LNCAP (cell line): ENCODE measurements at regions not wholly inside any gene's neighbourhood (a gene's known extent, or its start where the extent isn't known, plus 50 kb on each side); places are given as distances from the start of the nearest gene placed in this dataset.

Experiments used
- TF ChIP-seq, protein P1 (sequence below): fragments of 450-650 bp; IDR thresholded peaks from 2 replicates; pipeline ENCODE4 v1.5.1; 2017; ENCODE audit warnings: mild to moderate bottlenecking

- TF ChIP-seq, protein P1, sequence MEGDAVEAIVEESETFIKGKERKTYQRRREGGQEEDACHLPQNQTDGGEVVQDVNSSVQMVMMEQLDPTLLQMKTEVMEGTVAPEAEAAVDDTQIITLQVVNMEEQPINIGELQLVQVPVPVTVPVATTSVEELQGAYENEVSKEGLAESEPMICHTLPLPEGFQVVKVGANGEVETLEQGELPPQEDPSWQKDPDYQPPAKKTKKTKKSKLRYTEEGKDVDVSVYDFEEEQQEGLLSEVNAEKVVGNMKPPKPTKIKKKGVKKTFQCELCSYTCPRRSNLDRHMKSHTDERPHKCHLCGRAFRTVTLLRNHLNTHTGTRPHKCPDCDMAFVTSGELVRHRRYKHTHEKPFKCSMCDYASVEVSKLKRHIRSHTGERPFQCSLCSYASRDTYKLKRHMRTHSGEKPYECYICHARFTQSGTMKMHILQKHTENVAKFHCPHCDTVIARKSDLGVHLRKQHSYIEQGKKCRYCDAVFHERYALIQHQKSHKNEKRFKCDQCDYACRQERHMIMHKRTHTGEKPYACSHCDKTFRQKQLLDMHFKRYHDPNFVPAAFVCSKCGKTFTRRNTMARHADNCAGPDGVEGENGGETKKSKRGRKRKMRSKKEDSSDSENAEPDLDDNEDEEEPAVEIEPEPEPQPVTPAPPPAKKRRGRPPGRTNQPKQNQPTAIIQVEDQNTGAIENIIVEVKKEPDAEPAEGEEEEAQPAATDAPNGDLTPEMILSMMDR: no peak
Observed at GRCh38 chr3:110311541-110311940, 760.1 kb upstream of the NECTIN3 start.

GRCh38 chr3:110314512-110315114 lies 757.0 kb upstream of the NECTIN3 start:
- TF ChIP-seq, protein P1: peak; percentile 70

DNA sequence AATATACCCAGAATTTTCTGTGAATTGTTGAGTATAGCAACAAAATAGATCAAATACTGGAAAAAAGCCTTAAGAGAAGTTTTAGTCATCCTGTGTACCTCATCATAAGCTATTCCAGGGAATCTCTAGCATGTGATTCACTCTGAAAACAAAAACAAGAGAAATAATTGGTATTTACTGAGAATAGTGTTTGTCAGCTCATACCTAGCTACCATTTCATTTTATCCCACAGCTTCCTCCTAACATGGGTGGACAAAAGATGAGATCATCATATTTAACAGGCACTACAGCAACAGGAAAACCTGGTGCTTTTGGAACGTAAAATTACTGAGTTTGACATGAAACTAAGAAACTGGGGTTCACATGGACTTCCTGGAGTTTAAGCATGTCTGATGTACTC lies 753.5 kb upstream of the NECTIN3 start:
- TF ChIP-seq, protein P1: no peak

DNA sequence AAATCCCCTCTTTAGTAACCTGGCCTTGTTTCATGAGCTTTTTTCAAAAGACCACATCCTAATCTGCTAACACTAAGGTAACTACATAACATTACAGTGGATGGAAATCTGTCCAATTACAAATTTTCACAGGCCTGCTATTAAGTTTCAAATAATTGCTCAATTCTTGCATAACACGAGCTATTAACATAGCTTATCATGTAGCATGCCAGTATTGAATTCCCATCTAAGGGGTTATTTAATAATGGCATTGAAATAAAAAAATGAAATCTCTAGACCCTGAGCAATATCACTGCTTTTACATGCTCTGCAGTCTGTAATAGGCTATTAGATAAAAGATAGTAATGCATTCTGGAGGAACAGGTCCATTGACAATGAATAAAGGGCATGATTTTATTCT lies 748.3 kb upstream of the NECTIN3 start:
- TF ChIP-seq, protein P1: no peak

DNA sequence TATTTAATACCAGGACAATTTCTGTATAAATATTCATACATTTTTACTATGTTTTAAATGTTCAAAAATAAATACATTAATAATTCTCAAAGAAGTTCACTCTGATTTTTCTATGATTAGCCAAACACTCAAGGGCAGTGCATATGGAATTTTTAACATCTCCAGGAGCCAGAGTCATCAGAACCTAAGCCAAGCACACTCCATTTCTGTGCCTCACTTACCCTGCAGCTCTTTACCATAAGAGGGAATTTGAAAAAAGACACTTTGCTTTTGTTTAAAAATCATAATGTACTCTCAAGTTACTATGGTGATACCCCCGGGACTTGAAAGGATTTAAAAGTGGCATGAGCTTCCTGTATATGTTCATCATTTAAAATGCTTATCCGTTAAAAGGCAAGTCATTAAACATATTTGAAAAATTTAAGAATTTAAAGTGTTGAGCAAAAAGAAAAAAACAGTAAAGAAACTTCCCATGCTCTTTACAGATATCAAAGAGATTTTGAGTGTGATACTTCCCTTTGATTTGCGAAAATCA lies 747.4 kb upstream of the NECTIN3 start:
- TF ChIP-seq, protein P1: no peak

DNA sequence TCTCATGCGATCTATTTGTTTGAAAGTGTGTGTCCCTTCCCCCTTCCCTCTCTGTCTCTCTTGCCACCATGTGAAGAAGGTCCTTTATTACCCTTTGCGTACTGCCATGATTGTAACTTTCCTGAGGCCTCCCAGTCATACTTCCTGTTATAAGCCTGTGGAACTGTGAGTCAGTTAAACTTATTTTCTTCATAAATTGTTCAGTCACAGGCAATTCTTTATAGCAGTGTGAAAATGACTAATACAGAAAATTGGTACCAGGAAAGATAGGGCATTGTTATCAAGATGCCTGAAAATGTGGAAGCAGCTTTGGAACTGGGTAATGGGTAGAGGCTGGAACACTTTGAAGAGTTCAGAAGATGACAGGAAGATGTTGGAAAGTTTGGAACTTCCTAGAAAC lies 743.7 kb upstream of the NECTIN3 start:
- TF ChIP-seq, protein P1: no peak

GRCh38 chr3:110332629-110333028 lies 739.0 kb upstream of the NECTIN3 start:
- TF ChIP-seq, protein P1: no peak

GRCh38 chr3:110341047-110341446 lies 730.6 kb upstream of the NECTIN3 start:
- TF ChIP-seq, protein P1: no peak
